ENCODE measurements at regions not wholly inside any gene's neighbourhood (a gene's known extent, or its start where the extent isn't known, plus 50 kb on each side); places are given as distances from the start of the nearest gene placed in this dataset.

GRCh38 chr5:38726279-38726678 is 119.5 kb upstream of the OSMR start:
- H3K9me3 Mint-ChIP-seq (ENCODE audit: unreplicated experiment): no peaks in the 10 kb centered on the region
- H3K4me1 Mint-ChIP-seq (ENCODE audit: unreplicated experiment): no peaks in the 10 kb centered on the region
- DNase-seq (ENCODE audit: low spot score): no peak
- no peak for TF ChIP-seq CTCF (IDR thresholded peaks at IDR 0.05; ENCODE audit: unreplicated experiment)
- H3K36me3 Mint-ChIP-seq (ENCODE audit: low read depth, unreplicated experiment): no peaks in the 10 kb centered on the region
- H3K4me3 Mint-ChIP-seq (ENCODE audit: unreplicated experiment): no peak overlapping the region
- H3K27me3 Mint-ChIP-seq (ENCODE audit: unreplicated experiment): peaks cover 3% of the 10 kb centered on the region
- no peak overlapping the region for H3K27ac Mint-ChIP-seq (ENCODE audit: unreplicated experiment)

GRCh38 chr5:38728029-38728428 is 117.8 kb upstream of the OSMR start:
- Mint-ChIP-seq H3K27ac (ENCODE audit: unreplicated experiment) (no peak overlapping the region), H3K36me3 (ENCODE audit: low read depth, unreplicated experiment) (no peaks in the 10 kb centered on the region), H3K4me3 (ENCODE audit: unreplicated experiment) (no peak overlapping the region), H3K27me3 (ENCODE audit: unreplicated experiment) (peaks cover 1% of the 10 kb centered on the region), H3K4me1 (ENCODE audit: unreplicated experiment) (no peaks in the 10 kb centered on the region), H3K9me3 (ENCODE audit: unreplicated experiment) (no peaks in the 10 kb centered on the region)
- no peak for TF ChIP-seq CTCF (IDR thresholded peaks at IDR 0.05; ENCODE audit: unreplicated experiment)
- no peak for DNase-seq (ENCODE audit: low spot score)

GRCh38 chr5:38731461-38731860 is 114.4 kb upstream of the OSMR start:
- Mint-ChIP-seq H3K36me3 (ENCODE audit: low read depth, unreplicated experiment) (no peaks in the 10 kb centered on the region), H3K4me3 (ENCODE audit: unreplicated experiment) (no peak overlapping the region), H3K27me3 (ENCODE audit: unreplicated experiment) (no peaks in the 10 kb centered on the region), H3K4me1 (ENCODE audit: unreplicated experiment) (peaks cover 2% of the 10 kb centered on the region), H3K27ac (ENCODE audit: unreplicated experiment) (no peak overlapping the region), H3K9me3 (ENCODE audit: unreplicated experiment) (no peaks in the 10 kb centered on the region)
- no peak for DNase-seq (ENCODE audit: low spot score)
- no peak for TF ChIP-seq CTCF (IDR thresholded peaks at IDR 0.05; ENCODE audit: unreplicated experiment)

GRCh38 chr5:38734353-38734752 is 111.5 kb upstream of the OSMR start:
- Mint-ChIP-seq H3K9me3 (ENCODE audit: unreplicated experiment) (no peaks in the 10 kb centered on the region), H3K4me1 (ENCODE audit: unreplicated experiment) (peaks cover 2% of the 10 kb centered on the region), H3K27me3 (ENCODE audit: unreplicated experiment) (no peaks in the 10 kb centered on the region), H3K4me3 (ENCODE audit: unreplicated experiment) (no peak overlapping the region), H3K27ac (ENCODE audit: unreplicated experiment) (no peak overlapping the region), H3K36me3 (ENCODE audit: low read depth, unreplicated experiment) (no peaks in the 10 kb centered on the region)
- DNase-seq (ENCODE audit: low spot score): no peak
- no peak for TF ChIP-seq CTCF (IDR thresholded peaks at IDR 0.05; ENCODE audit: unreplicated experiment)

GRCh38 chr5:38736089-38736488 is 109.7 kb upstream of the OSMR start:
- H3K4me1 Mint-ChIP-seq (ENCODE audit: unreplicated experiment): peaks cover 2% of the 10 kb centered on the region

More at GRCh38 chr5:38736089-38736488, 109.7 kb upstream of the OSMR start:
- Mint-ChIP-seq H3K9me3 (ENCODE audit: unreplicated experiment) (no peaks in the 10 kb centered on the region), H3K36me3 (ENCODE audit: low read depth, unreplicated experiment) (no peaks in the 10 kb centered on the region), H3K27ac (ENCODE audit: unreplicated experiment) (no peak overlapping the region), H3K27me3 (ENCODE audit: unreplicated experiment) (no peaks in the 10 kb centered on the region), H3K4me3 (ENCODE audit: unreplicated experiment) (no peak overlapping the region)
- DNase-seq (ENCODE audit: low spot score): no peak
- TF ChIP-seq CTCF (IDR thresholded peaks at IDR 0.05; ENCODE audit: unreplicated experiment): no peak

Measured in endothelial cell (in vitro differentiated cells).